Gastroesophageal sphincter (tissue), 4 donors: ENCODE measurements at regions not wholly inside any gene's neighbourhood (a gene's known extent, or its start where the extent isn't known, plus 50 kb on each side); places are given as distances from the start of the nearest gene placed in this dataset.

Experiments used
- ATAC-seq: fragments of 150-250 bp; one replicate; pipeline ENCODE4 v1.9.1; 2016; ENCODE audit warnings: mild to moderate bottlenecking, moderate library complexity
- H3K27ac ChIP-seq, 4 donors: fragments of 200-600 bp; sonication (generic) in 3 of 4; 1 replicate in 3 of 4; 2 replicates in 1 of 4; pipeline ENCODE4 v1.5.1; 2016 to 2019
- H3K27me3 ChIP-seq: fragments of 200-600 bp; sonication (generic); one replicate; pipeline ENCODE4 v1.5.1; 2019
- H3K36me3 ChIP-seq, 2 donors: fragments of 200-600 bp; sonication (generic); one replicate each; pipeline ENCODE4 v1.5.1; 2019; ENCODE audit warnings: control low read depth in 1 of 2
- H3K4me1 ChIP-seq, 3 donors: fragments of 200-600 bp; sonication (generic); 1 replicate in 2 of 3; 2 replicates in 1 of 3; pipeline ENCODE4 v1.5.1; 2016 to 2019; ENCODE audit warnings: control low read depth in 2 of 3
- H3K4me3 ChIP-seq, 2 donors: fragments of 200-600 bp; sonication (generic); one replicate each; pipeline ENCODE4 v1.5.1; 2019; ENCODE audit warnings: mild to moderate bottlenecking in 1 of 2, moderate library complexity in 1 of 2
- H3K9me3 ChIP-seq, 3 donors: fragments of 200-600 bp; sonication (generic); one replicate each; pipeline ENCODE4 v1.5.1; 2017 to 2019; ENCODE audit warnings: control low read depth in 2 of 3
- EP300 ChIP-seq: sonication (generic); formaldehyde crosslinking; IDR thresholded peaks from one replicate; pipeline ENCODE4 v1.6.1; 2017; ENCODE audit warnings: antibody characterized with exemption, mild to moderate bottlenecking
- POLR2A ChIP-seq, 2 donors: fragments of 450-650 bp; IDR thresholded peaks; one replicate each; pipeline ENCODE4 v1.6.1; 2017; ENCODE audit warnings: antibody characterized with exemption in 2 of 2, mild to moderate bottlenecking in 2 of 2, moderate library complexity in 1 of 2
- POLR2AphosphoS5 ChIP-seq: sonication (generic); formaldehyde crosslinking; IDR thresholded peaks from one replicate; pipeline ENCODE4 v1.6.1; 2017; ENCODE audit warnings: antibody characterized with exemption
- WGBS, 2 donors: methylation state at CpG; one replicate each; pipeline ENCODE4 v1.1.5; 2018; ENCODE audit warnings: low coverage in 1 of 2; 5-methylcytosine and 5-hydroxymethylcytosine counted together
- TF ChIP-seq, protein P1 (sequence below), 4 experiments: fragments of 200-600 bp in 2 of 4; fragments of 450-650 bp in 2 of 4; sonication (generic) in 1 of 4; IDR thresholded peaks; one replicate each; pipeline ENCODE4 v1.5.1; 2017 to 2019; ENCODE audit warnings: antibody characterized with exemption in 4 of 4, mild to moderate bottlenecking in 2 of 4, moderate library complexity in 2 of 4

DNA sequence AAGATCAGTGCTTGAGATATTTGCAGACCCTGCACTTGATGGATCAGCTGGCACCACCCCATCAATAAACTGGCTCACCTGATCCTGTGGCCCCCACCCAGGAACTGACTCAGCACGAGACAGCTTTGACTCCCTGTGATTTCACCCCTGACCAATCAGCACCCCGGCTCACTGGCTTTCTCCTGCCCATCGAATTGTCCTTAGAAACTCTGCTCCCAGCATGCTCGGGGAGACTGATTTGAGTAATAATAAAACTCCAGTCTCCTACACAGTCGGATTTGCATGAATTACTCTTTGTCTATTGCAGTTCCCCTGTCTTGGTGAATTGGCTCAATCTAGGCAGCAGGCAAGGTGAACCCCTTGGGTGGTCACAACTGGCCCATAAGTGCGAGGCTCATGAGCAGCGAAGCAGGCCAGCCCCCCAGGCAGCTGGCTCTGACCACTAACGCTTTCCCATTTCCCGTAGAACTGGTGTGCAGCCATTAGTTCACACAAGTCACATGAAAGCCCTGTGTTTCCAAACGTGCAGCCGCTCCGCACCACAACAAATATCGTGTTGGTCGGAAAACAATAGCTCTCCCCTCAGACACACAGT is 79.6 kb downstream of the RSPH3 start:
- Histone ChIP-seq H3K36me3 (no peaks in the 10 kb centered on the region), H3K9me3 (no peaks in the 10 kb centered on the region), H3K4me3 (no peak overlapping the region), H3K4me1 (peaks cover 0 to 16% (median 3%) of the 10 kb centered on the region in 3 donors), H3K27ac (no peak overlapping the region), H3K27me3 (no peaks in the 10 kb centered on the region)
- 80 to 81% methylated on average over 12 of the region's 14 CpGs for WGBS, 2 donors
- TF ChIP-seq POLR2A (IDR thresholded peaks at IDR 0.05) = no peak
- TF ChIP-seq, protein P1, sequence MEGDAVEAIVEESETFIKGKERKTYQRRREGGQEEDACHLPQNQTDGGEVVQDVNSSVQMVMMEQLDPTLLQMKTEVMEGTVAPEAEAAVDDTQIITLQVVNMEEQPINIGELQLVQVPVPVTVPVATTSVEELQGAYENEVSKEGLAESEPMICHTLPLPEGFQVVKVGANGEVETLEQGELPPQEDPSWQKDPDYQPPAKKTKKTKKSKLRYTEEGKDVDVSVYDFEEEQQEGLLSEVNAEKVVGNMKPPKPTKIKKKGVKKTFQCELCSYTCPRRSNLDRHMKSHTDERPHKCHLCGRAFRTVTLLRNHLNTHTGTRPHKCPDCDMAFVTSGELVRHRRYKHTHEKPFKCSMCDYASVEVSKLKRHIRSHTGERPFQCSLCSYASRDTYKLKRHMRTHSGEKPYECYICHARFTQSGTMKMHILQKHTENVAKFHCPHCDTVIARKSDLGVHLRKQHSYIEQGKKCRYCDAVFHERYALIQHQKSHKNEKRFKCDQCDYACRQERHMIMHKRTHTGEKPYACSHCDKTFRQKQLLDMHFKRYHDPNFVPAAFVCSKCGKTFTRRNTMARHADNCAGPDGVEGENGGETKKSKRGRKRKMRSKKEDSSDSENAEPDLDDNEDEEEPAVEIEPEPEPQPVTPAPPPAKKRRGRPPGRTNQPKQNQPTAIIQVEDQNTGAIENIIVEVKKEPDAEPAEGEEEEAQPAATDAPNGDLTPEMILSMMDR (IDR thresholded peaks at IDR 0.05) = no peak
- TF ChIP-seq POLR2AphosphoS5 = no peak
- no peak for TF ChIP-seq EP300
- no peak for ATAC-seq

DNA sequence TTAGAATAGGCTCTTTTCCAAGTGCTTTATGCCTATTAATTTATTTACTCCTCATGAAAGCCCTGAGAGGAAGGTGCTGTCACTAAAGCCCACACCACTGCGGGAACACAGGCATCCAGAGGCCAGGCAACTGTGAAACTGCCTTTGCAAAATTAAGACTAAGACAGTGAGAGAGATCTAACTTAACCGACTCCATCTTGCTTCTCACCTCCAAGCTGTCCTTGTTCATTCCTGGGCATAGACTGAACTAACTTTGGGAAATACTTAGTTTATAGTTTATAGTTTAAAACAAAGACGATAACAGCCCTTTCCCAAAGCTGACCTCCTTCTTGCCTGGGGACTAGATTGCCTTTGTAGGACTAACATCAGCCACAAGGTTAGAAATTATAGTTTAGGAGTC is 80.1 kb downstream of the RSPH3 start:
- no peak overlapping the region for H3K27ac ChIP-seq
- no peaks in the 10 kb centered on the region for H3K27me3 ChIP-seq
- no peaks in the 10 kb centered on the region for H3K9me3 ChIP-seq
- no peaks in the 10 kb centered on the region for H3K36me3 ChIP-seq
- TF ChIP-seq POLR2AphosphoS5 (no peak), POLR2A (IDR thresholded peaks at IDR 0.05) (no peak), EP300 (no peak)
- TF ChIP-seq, protein P1 (IDR thresholded peaks at IDR 0.05) = no peak
- H3K4me3 ChIP-seq = no peak overlapping the region
- ATAC-seq = no peak
- 58 to 71% methylated on average over 2 of the region's 3 CpGs for WGBS, 2 donors
- H3K4me1 ChIP-seq = peaks cover 0 to 17% (median 3%) of the 10 kb centered on the region in 3 donors

DNA sequence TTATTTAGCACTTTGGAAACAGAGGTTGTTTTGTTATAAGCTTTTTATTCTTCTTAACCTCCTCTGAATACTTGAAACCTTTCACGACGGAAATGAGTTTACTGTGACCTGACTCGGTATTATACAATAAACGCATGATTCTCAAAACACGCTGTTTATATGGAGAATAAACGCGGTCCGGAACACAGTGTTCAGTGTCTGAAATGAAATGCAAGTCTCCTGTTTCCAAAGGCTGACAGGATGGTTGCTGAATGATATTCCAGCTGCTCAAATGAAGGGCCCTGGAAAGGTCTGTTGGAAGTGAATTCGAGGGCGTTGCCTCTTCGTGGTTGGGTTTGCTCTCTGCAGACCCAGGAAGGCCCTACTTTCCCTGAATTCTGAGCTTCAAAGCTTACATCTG is 83.4 kb downstream of the RSPH3 start:
- Histone ChIP-seq H3K27me3 (no peaks in the 10 kb centered on the region), H3K4me1 (peaks cover 0 to 17% (median 3%) of the 10 kb centered on the region in 3 donors), H3K27ac (peak overlapping the region; percentile 53 to 78 (median 71)), H3K4me3 (no peak overlapping the region), H3K9me3 (no peaks in the 10 kb centered on the region), H3K36me3 (no peaks in the 10 kb centered on the region)
- TF ChIP-seq, protein P1 (IDR thresholded peaks at IDR 0.05) = no peak
- no peak for TF ChIP-seq POLR2A (IDR thresholded peaks at IDR 0.05)
- peak; percentile 75 for TF ChIP-seq POLR2AphosphoS5
- TF ChIP-seq EP300 = no peak
- 59 to 62% methylated on average over 8 to 11 of the region's 11 CpGs for WGBS, 2 donors
- ATAC-seq = peak; percentile 89

DNA sequence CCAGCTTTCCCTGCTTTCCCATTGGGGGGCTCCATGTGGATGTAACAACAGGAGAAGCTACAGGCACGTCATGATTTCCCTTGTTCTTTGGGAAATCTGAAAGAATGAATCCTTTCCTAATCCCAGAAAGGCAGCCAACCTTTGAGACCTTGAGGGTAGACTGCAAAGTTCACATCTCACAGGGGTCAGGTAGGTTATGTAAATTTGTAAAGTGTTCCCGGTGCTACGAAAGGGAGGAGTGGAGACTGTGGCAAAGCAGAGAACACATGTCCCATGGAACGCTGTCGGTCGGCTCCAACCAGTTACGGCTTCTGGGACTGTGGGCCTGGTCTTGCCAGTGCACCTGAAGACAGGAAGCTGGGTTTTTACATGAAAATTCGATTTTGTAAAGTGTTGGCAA is 85.1 kb downstream of the RSPH3 start:
- 86 to 93% methylated on average over 4 to 6 of the region's 8 CpGs for whole genome bisulfite sequencing, 2 donors
- H3K9me3 ChIP-seq = no peaks in the 10 kb centered on the region
- no peaks in the 10 kb centered on the region for H3K27me3 ChIP-seq
- peak overlapping the region in 2 of 4 donors; percentile 67 to 78 for H3K27ac ChIP-seq
- H3K36me3 ChIP-seq = no peaks in the 10 kb centered on the region
- ATAC-seq = no peak
- H3K4me1 ChIP-seq = peaks cover 0 to 17% (median 3%) of the 10 kb centered on the region in 3 donors
- TF ChIP-seq POLR2AphosphoS5 (no peak), POLR2A (IDR thresholded peaks at IDR 0.05) (no peak)
- TF ChIP-seq, protein P1 (IDR thresholded peaks at IDR 0.05) = no peak
- no peak overlapping the region for H3K4me3 ChIP-seq

DNA sequence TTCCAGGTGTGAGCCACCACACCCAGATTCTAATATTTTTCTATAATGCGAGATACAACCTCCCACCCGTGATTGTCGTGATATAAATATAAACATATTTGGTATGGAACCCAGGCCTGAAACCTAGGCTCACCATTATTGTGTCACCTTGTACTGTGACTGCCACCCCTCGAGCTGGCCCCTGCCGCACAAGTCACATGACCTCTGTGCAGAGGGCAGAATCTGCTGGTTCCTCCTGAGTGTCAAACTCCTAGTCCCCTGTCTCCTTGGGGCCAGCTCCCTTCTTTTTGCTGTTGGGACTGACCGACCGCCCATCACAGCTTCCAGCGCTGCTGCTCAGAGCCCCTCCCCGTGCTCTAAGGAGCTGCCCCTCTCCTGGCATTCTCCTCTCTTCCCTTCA is 86.4 kb downstream of the RSPH3 start:
- WGBS, 2 donors = no CpG with 5 or more reads among the region's 9 CpGs
- no peaks in the 10 kb centered on the region for H3K27me3 ChIP-seq
- no peaks in the 10 kb centered on the region for H3K36me3 ChIP-seq
- TF ChIP-seq POLR2A (IDR thresholded peaks at IDR 0.05) (no peak), EP300 (no peak), POLR2AphosphoS5 (no peak)
- TF ChIP-seq, protein P1 (IDR thresholded peaks at IDR 0.05) = no peak
- no peak for ATAC-seq
- H3K4me3 ChIP-seq = no peak overlapping the region
- H3K9me3 ChIP-seq = no peaks in the 10 kb centered on the region
- H3K4me1 ChIP-seq = peaks cover 0 to 17% (median 3%) of the 10 kb centered on the region in 3 donors
- H3K27ac ChIP-seq = no peak overlapping the region
